ENCODE measurements at regions not wholly inside any gene's neighbourhood (a gene's known extent, or its start where the extent isn't known, plus 50 kb on each side); places are given as distances from the start of the nearest gene placed in this dataset.

DNA sequence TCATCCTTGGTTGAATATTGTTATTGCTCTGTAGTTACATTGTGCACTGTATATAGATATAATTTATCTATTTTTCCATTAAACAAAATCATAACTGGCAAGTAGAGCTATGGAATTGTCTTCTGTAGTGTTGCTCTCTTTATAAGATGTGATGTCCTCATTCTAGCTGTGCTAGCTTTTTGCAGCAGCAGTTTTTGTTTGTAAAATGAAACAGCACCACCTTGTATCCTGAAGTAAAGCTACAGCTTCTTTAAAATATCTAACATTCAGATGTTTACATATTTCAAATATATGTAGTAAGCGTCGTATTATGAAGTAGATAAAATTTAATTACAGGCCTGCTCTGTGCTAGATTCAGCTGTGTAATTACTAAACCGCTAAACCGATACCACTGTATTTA, 328.8 kb upstream of the MANEA start:
- Mint-ChIP-seq H3K9me3 (ENCODE audit: low read depth, unreplicated experiment) (no peaks in the 10 kb centered on the region), H3K27me3 (ENCODE audit: unreplicated experiment) (no peaks in the 10 kb centered on the region)
- CTCF ChIA-PET = no interaction called here

GRCh38 chr6:95249175-95249574, 328.2 kb upstream of the MANEA start:
- Mint-ChIP-seq H3K27ac (ENCODE audit: unreplicated experiment) (no peak overlapping the region), H3K9me3 (ENCODE audit: low read depth, unreplicated experiment) (no peaks in the 10 kb centered on the region), H3K4me1 (ENCODE audit: low read depth, unreplicated experiment) (no peaks in the 10 kb centered on the region), H3K27me3 (ENCODE audit: unreplicated experiment) (no peaks in the 10 kb centered on the region), H3K36me3 (ENCODE audit: insufficient read depth, unreplicated experiment) (no peaks in the 10 kb centered on the region), H3K4me3 (ENCODE audit: low read depth, unreplicated experiment) (no peak overlapping the region)
- CTCF ChIA-PET = no interaction called here
- DNase-seq = no peak
- TF ChIP-seq CTCF (IDR thresholded peaks at IDR 0.05; ENCODE audit: unreplicated experiment) = no peak
- BruUV-seq (replicated peaks) = no TSS peak
- intact Hi-C loops (cut with micrococcal nuclease; ENCODE audit: unreplicated experiment) = loop anchor here (5.0 kb wide), 1 partner anchor 42 kb away; no protein-coding TSS in a partner anchor

More for the DNA sequence above, 328.8 kb upstream of the MANEA start:
- intact Hi-C loops (cut with micrococcal nuclease; ENCODE audit: unreplicated experiment) = loop anchor here (5.0 kb wide), 1 partner anchor 41 kb away; no protein-coding TSS in a partner anchor
- BruUV-seq (replicated peaks) = no TSS peak
- no peaks in the 10 kb centered on the region for H3K4me1 Mint-ChIP-seq (ENCODE audit: low read depth, unreplicated experiment)
- no peak for DNase-seq
- no peaks in the 10 kb centered on the region for H3K36me3 Mint-ChIP-seq (ENCODE audit: insufficient read depth, unreplicated experiment)
- no peak overlapping the region for H3K4me3 Mint-ChIP-seq (ENCODE audit: low read depth, unreplicated experiment)
- no peak overlapping the region for H3K27ac Mint-ChIP-seq (ENCODE audit: unreplicated experiment)
- no peak for TF ChIP-seq CTCF (IDR thresholded peaks at IDR 0.05; ENCODE audit: unreplicated experiment)

DNA sequence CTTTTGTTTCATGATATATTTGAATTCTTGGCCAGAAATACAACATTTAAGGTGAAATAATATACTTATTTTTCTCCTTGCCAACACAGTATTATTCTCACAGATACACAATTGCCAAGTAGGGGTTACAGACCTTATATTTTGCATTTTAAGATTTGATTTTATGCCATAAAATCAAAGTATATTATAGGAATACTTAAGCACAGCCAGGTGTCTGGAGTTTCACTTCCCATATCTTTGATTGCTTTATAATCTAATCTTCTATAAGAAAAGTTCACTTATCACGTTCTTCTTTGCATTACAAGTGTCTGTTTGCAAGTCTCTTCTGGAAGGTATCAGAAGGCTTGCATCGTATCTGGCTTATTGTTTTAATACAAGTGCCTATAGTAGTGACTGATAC, 327.7 kb upstream of the MANEA start:
- Mint-ChIP-seq H3K9me3 (ENCODE audit: low read depth, unreplicated experiment) (no peaks in the 10 kb centered on the region), H3K4me1 (ENCODE audit: low read depth, unreplicated experiment) (no peaks in the 10 kb centered on the region), H3K27me3 (ENCODE audit: unreplicated experiment) (no peaks in the 10 kb centered on the region), H3K4me3 (ENCODE audit: low read depth, unreplicated experiment) (no peak overlapping the region), H3K27ac (ENCODE audit: unreplicated experiment) (no peak overlapping the region), H3K36me3 (ENCODE audit: insufficient read depth, unreplicated experiment) (no peaks in the 10 kb centered on the region)
- intact Hi-C loops (cut with micrococcal nuclease; ENCODE audit: unreplicated experiment) = loop anchor here (5.0 kb wide), 1 partner anchor 42 kb away; no protein-coding TSS in a partner anchor
- CTCF ChIA-PET = no interaction called here
- BruUV-seq (replicated peaks) = no TSS peak
- no peak for TF ChIP-seq CTCF (IDR thresholded peaks at IDR 0.05; ENCODE audit: unreplicated experiment)
- DNase-seq = no peak

DNA sequence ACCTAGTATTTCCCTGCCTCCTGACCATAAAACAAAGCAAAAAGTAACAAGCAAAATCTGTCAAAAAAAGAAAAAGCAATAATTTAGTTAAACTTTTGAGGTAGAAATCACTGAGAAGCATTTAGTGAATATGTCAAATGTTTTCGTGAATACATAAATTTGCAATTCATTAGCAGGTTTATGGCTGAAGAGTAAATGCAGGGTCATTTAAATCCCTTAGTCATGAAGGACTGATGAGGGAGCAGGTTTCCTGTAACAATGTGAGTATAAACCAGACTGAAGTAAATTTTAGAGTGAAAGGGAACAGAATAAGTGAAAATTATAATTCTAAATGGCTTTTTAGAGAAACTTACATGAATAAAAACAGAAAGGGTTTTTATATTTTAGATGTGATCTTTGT, 313.5 kb upstream of the MANEA start:
- no peaks in the 10 kb centered on the region for H3K27me3 Mint-ChIP-seq (ENCODE audit: unreplicated experiment)
- H3K27ac Mint-ChIP-seq (ENCODE audit: unreplicated experiment) = no peak overlapping the region
- no peak for DNase-seq
- CTCF ChIA-PET = no interaction called here
- H3K4me1 Mint-ChIP-seq (ENCODE audit: low read depth, unreplicated experiment) = peaks cover 6% of the 10 kb centered on the region
- no peaks in the 10 kb centered on the region for H3K9me3 Mint-ChIP-seq (ENCODE audit: low read depth, unreplicated experiment)
- no peak overlapping the region for H3K4me3 Mint-ChIP-seq (ENCODE audit: low read depth, unreplicated experiment)
- no peaks in the 10 kb centered on the region for H3K36me3 Mint-ChIP-seq (ENCODE audit: insufficient read depth, unreplicated experiment)
- no TSS peak for BruUV-seq (replicated peaks)
- TF ChIP-seq CTCF (IDR thresholded peaks at IDR 0.05; ENCODE audit: unreplicated experiment) = no peak
- intact Hi-C loops (cut with micrococcal nuclease; ENCODE audit: unreplicated experiment) = no loop called here

Data from Calu3 (cell line).